ENCODE measurements at regions not wholly inside any gene's neighbourhood (a gene's known extent, or its start where the extent isn't known, plus 50 kb on each side); places are given as distances from the start of the nearest gene placed in this dataset.

- TF ChIP-seq ZNF121 (CRISPR knock-in tag; IDR thresholded peaks at IDR 0.05) (no peak), SP1 (CRISPR knock-in tag; conservative IDR thresholded peaks at IDR 0.05) (no peak)
Measured at GRCh38 chr13:109685203-109685602, 101.2 kb downstream of the IRS2 start.
